ENCODE measurements at regions not wholly inside any gene's neighbourhood (a gene's known extent, or its start where the extent isn't known, plus 50 kb on each side); places are given as distances from the start of the nearest gene placed in this dataset.

DNA sequence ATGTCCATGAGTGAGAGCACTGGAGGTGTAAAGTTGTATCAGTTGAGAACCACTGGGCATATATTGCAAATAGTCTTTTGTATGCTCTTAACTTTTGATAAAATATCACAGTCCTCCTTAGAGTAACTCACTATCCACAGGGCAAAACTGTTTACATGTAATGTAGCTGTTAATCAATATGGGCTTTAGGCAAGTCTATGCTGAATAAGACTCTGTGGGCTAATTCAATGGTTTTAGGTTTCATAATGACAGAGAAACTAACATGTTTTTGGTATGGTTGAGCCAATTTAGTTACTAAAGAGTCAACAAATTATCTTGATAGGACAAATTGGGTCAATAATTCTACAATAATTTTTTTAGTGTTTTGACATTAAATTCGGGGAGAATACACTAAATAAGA is 1134.9 kb upstream of the FAM98A start:
- WGBS, 2 experiments (ENCODE audit: extremely low coverage in 1 of 2, insufficient coverage in 1 of 2, insufficient read length in 1 of 2, insufficient replicate concordance in 2 of 2, low coverage in 1 of 2, low lambda C conversion rate in 2 of 2, missing lambda C conversion rate in 1 of 2), result 60% methylated on average over 1 of the region's 1 CpG; no CpG with 5 or more reads in 1 of the 2 experiments
- no peak overlapping the region for H3K56ac ChIP-seq (replicated peaks; ENCODE audit: insufficient read length, low read depth, low read length)
- H3K4me2 ChIP-seq (ENCODE audit: insufficient read depth in 1 of 2, low read depth in 2 of 2, low read length in 2 of 2), result no peak overlapping the region
- no peak for TF ChIP-seq HDAC6 (IDR thresholded peaks at IDR 0.05; ENCODE audit: low read depth, low read length)
- TF ChIP-seq TCF12 (IDR thresholded peaks at IDR 0.05; ENCODE audit: low read depth, low read length), result no peak
- no peak for TF ChIP-seq GTF2F1 (IDR thresholded peaks at IDR 0.05; ENCODE audit: borderline replicate concordance, low read depth, low read length)
- no peak for TF ChIP-seq PHF8 (conservative IDR thresholded peaks at IDR 0.05; ENCODE audit: low read depth, low read length)
- no peak for TF ChIP-seq NANOG (IDR thresholded peaks at IDR 0.05; ENCODE audit: insufficient read depth, low read depth, low read length, poor library complexity, severe bottlenecking)
- TF ChIP-seq SAP30 (IDR thresholded peaks at IDR 0.05; ENCODE audit: insufficient read depth, insufficient replicate concordance, low read length), result no peak
- no peak for TF ChIP-seq CREB1 (IDR thresholded peaks at IDR 0.05)
- no peak for TF ChIP-seq ASH2L (IDR thresholded peaks at IDR 0.05; ENCODE audit: low read length)
- TF ChIP-seq SIN3A (conservative IDR thresholded peaks at IDR 0.05 in 1 of 2, IDR thresholded peaks at IDR 0.05 in 1 of 2; ENCODE audit: low read depth in 1 of 2, low read length in 2 of 2), result no peak
- no peak for TF ChIP-seq SIX5 (IDR thresholded peaks at IDR 0.05; ENCODE audit: low read depth, low read length)
- TF ChIP-seq SP4 (IDR thresholded peaks at IDR 0.05; ENCODE audit: low read length), result no peak
- no peak for TF ChIP-seq NRF1 (IDR thresholded peaks at IDR 0.05; ENCODE audit: low read depth, low read length)
- TF ChIP-seq, protein P1, sequence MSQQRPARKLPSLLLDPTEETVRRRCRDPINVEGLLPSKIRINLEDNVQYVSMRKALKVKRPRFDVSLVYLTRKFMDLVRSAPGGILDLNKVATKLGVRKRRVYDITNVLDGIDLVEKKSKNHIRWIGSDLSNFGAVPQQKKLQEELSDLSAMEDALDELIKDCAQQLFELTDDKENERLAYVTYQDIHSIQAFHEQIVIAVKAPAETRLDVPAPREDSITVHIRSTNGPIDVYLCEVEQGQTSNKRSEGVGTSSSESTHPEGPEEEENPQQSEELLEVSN (IDR thresholded peaks at IDR 0.05), result no peak
- TF ChIP-seq BCL11A (IDR thresholded peaks at IDR 0.05; ENCODE audit: low read depth in 2 of 2, low read length in 2 of 2), result no peak

More for the DNA sequence above, 1134.9 kb upstream of the FAM98A start:
- no peak overlapping the region for H3K23ac ChIP-seq (ENCODE audit: insufficient read length)
- peaks cover 0 to 19% (median under 1%) of the 10 kb centered on the region in 4 experiments; a peak in 5 of 7 replicates for H3K4me1 ChIP-seq (replicated peaks in 1 of 4; ENCODE audit: control insufficient read depth in 3 of 4, insufficient read depth in 4 of 4, low read length in 3 of 4)
- no peaks in the 10 kb centered on the region for H3K27me3 ChIP-seq (replicated peaks in 1 of 4; ENCODE audit: control insufficient read depth in 3 of 4, extremely low read depth in 1 of 4, insufficient read depth in 3 of 4, low read length in 3 of 4)
- peaks cover 3 to 8% of the 10 kb centered on the region in 2 experiments for H3K9me3 ChIP-seq (ENCODE audit: insufficient read depth in 2 of 2, low read depth in 1 of 2, low read length in 1 of 2)
- H2BK20ac ChIP-seq (ENCODE audit: low read length), result no peak overlapping the region
- peak overlapping the region; percentile 35 for H2BK120ac ChIP-seq (replicated peaks; ENCODE audit: low read depth, low read length)
- no peaks in the 10 kb centered on the region for H3K79me2 ChIP-seq (ENCODE audit: control insufficient read depth in 1 of 2, insufficient read depth in 2 of 2, low read length in 2 of 2)
- H4K5ac ChIP-seq (ENCODE audit: insufficient read length, low read depth, low read length), result peak overlapping the region; percentile 91
- ChIA-PET CTCF (ENCODE audit: partially characterized antibody) (no interaction called here), POLR2A (ENCODE audit: partially characterized antibody) (no interaction called here)
- DNase-seq (ENCODE audit: low read depth in 1 of 2, low spot score in 2 of 2), result no peak
- H2BK5ac ChIP-seq (ENCODE audit: low read depth, low read length), result peak overlapping the region; percentile 11; the same call in 1 of the 2 replicates
- no peaks in the 10 kb centered on the region for H3K23me2 ChIP-seq (ENCODE audit: low read depth, low read length)
- no peak overlapping the region; the same call in 1 of the 2 replicates for H3K18ac ChIP-seq (ENCODE audit: extremely low read depth, low read length)
- H3K4ac ChIP-seq (replicated peaks; ENCODE audit: insufficient read length, low read depth, low read length), result no peak overlapping the region
- no peak overlapping the region for H2BK12ac ChIP-seq (ENCODE audit: low read depth, low read length)
- H4K20me1 ChIP-seq (replicated peaks in 1 of 2; ENCODE audit: control insufficient read depth in 1 of 2, insufficient read depth in 2 of 2, low read length in 2 of 2), result no peaks in the 10 kb centered on the region
- H4K91ac ChIP-seq (replicated peaks; ENCODE audit: insufficient read length, low read length), result no peak overlapping the region
- no peak overlapping the region for H3K14ac ChIP-seq (ENCODE audit: insufficient read length)
- H3K4me3 ChIP-seq (ENCODE audit: extremely low read depth in 1 of 4, insufficient read depth in 2 of 4, low read depth in 3 of 4, low read length in 4 of 4), result peak overlapping the region in 1 of 4 experiments; percentile 15; a peak in 1 of 8 replicates
- 0 out of 2 replicates have a peak overlapping the region, but pooled peaks have one; percentile 34 for H2AFZ ChIP-seq (ENCODE audit: low read length)
- H3K36me3 ChIP-seq (ENCODE audit: control insufficient read depth in 2 of 4, insufficient read depth in 4 of 4, low read length in 3 of 4), result peaks cover 0 to 5% (median 1%) of the 10 kb centered on the region in 4 experiments; a peak in 3 of 8 replicates
- H2AK5ac ChIP-seq (ENCODE audit: low read depth, low read length), result no peak overlapping the region
- no peak for FAIRE-seq
- no peak overlapping the region for H2BK15ac ChIP-seq (ENCODE audit: low read length)
- no peaks in the 10 kb centered on the region for H3K79me1 ChIP-seq (ENCODE audit: low read depth, low read length)
- no peak overlapping the region for H4K8ac ChIP-seq (ENCODE audit: extremely low read depth, insufficient read depth, low read length)
- no peak overlapping the region for H3K9ac ChIP-seq (replicated peaks in 1 of 4; ENCODE audit: extremely low read depth in 1 of 4, low read depth in 3 of 4, low read length in 3 of 4)
- peak overlapping the region; percentile 21; the same call in 1 of the 2 replicates for H3K27ac ChIP-seq (ENCODE audit: low read depth, low read length)

All from H1 (cell line).